ENCODE measurements at regions not wholly inside any gene's neighbourhood (a gene's known extent, or its start where the extent isn't known, plus 50 kb on each side); places are given as distances from the start of the nearest gene placed in this dataset.

DNA sequence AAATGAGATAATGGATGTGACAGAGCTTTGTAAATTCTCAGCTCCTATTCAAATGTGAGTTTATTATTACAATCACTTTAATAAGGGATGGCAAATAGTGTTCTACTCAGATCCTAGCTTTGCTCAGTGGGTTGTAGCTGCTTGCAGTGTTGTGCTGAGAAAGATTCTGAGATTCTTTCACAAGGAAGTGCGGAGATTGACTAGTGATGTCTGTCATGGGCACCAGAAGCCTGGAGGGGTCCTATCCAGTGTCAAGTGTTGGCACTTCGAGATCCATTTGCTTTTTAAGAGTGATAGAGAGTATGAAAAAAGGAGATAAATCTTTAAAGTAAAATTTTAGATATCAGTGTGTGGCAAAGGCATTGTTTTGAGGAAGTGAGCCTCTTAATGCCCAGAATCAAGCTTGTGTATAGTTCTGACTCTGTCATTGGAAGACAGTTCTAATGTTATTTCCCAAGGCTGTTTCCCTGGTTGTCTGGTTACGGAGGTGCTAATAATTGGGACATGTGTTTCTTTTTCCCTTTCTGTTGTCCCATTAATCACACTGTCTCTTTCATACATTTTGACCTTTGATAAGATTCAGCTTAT lies 181.7 kb upstream of the SPRED2 start:
- TF ChIP-seq CTCF (IDR thresholded peaks at IDR 0.05) (no peak), POLR2A (IDR thresholded peaks at IDR 0.05) (no peak)
